GM12891 (cell line): ENCODE measurements at regions not wholly inside any gene's neighbourhood (a gene's known extent, or its start where the extent isn't known, plus 50 kb on each side); places are given as distances from the start of the nearest gene placed in this dataset.
"Not testable (repeated sequence)": the region's sequence is repeated elsewhere in the genome, so short reads cannot be mapped to it uniquely, and the experiment has no call there.

Experiments used
- POLR2A ChIP-seq: IDR thresholded peaks from 2 replicates; pipeline ENCODE4 v1.6.1; 2011; ENCODE audit warnings: low read depth, low read length, control low read depth
- POLR2AphosphoS5 ChIP-seq: IDR thresholded peaks from 2 replicates; pipeline ENCODE4 v1.6.1; 2011; ENCODE audit warnings: low read depth, low read length, control low read depth
- TAF1 ChIP-seq: IDR thresholded peaks from 2 replicates; pipeline ENCODE4 v1.6.1; 2011; ENCODE audit warnings: low read depth, low read length, control low read depth

GRCh38 chr7:150039061-150039460 lies 165.3 kb downstream of the ATP6V0E2 start:
- TF ChIP-seq POLR2A, TAF1, POLR2AphosphoS5: not testable (repeated sequence)
